CD4-positive, alpha-beta T cell treated with Interleukin-2 at 100 ng/mL for 4 hours (primary cell): ENCODE measurements at regions not wholly inside any gene's neighbourhood (a gene's known extent, or its start where the extent isn't known, plus 50 kb on each side); places are given as distances from the start of the nearest gene placed in this dataset.
"Not testable (repeated sequence)": the region's sequence is repeated elsewhere in the genome, so short reads cannot be mapped to it uniquely, and the experiment has no call there.

Experiments used
- DNase-seq: peaks from one replicate; pipeline ENCODE4 v3.0.0-alpha.2; 2020; ENCODE audit warnings: low spot score

GRCh38 chr3:70631716-70632307, 319.4 kb upstream of the MDFIC2 start:
- no peak for DNase-seq

GRCh38 chr3:70621451-70621850, 309.0 kb upstream of the MDFIC2 start:
- no peak for DNase-seq

- DNase-seq = no peak
Observed at GRCh38 chr3:70620956-70621355, 308.5 kb upstream of the MDFIC2 start.

- DNase-seq = no peak
Observed at GRCh38 chr3:70620367-70620766, 307.9 kb upstream of the MDFIC2 start.

GRCh38 chr3:70618151-70618550, 305.7 kb upstream of the MDFIC2 start:
- no peak for DNase-seq

- DNase-seq = not testable (repeated sequence)
Observed at GRCh38 chr3:70617349-70617748, 304.9 kb upstream of the MDFIC2 start.

GRCh38 chr3:70615286-70615685, 302.8 kb upstream of the MDFIC2 start:
- DNase-seq = no peak

GRCh38 chr3:70614111-70614510, 301.7 kb upstream of the MDFIC2 start:
- DNase-seq = no peak

GRCh38 chr3:70612920-70613319, 300.5 kb upstream of the MDFIC2 start:
- DNase-seq = no peak

GRCh38 chr3:70611667-70612277, 299.3 kb upstream of the MDFIC2 start:
- DNase-seq = not testable (repeated sequence)

- no peak for DNase-seq
Observed at GRCh38 chr3:70608434-70608833, 296.0 kb upstream of the MDFIC2 start.

- no peak for DNase-seq
Observed at GRCh38 chr3:70607469-70607868, 295.0 kb upstream of the MDFIC2 start.

GRCh38 chr3:70606018-70606417, 293.6 kb upstream of the MDFIC2 start:
- no peak for DNase-seq

GRCh38 chr3:70603103-70603502, 290.7 kb upstream of the MDFIC2 start:
- no peak for DNase-seq

GRCh38 chr3:70597312-70597711, 284.9 kb upstream of the MDFIC2 start:
- DNase-seq = no peak

- DNase-seq = no peak
Observed at GRCh38 chr3:70583682-70584081, 271.2 kb upstream of the MDFIC2 start.

GRCh38 chr3:70582803-70583202, 270.4 kb upstream of the MDFIC2 start:
- no peak for DNase-seq

- DNase-seq = no peak
Observed at GRCh38 chr3:70580021-70580420, 267.6 kb upstream of the MDFIC2 start.

GRCh38 chr3:70571696-70572095, 259.3 kb upstream of the MDFIC2 start:
- DNase-seq = no peak

- no peak for DNase-seq
Observed at GRCh38 chr3:70570584-70570983, 258.1 kb upstream of the MDFIC2 start.

- no peak for DNase-seq
Observed at GRCh38 chr3:70568626-70569025, 256.2 kb upstream of the MDFIC2 start.

GRCh38 chr3:70565861-70566260, 253.4 kb upstream of the MDFIC2 start:
- DNase-seq = no peak

GRCh38 chr3:70564552-70564951, 252.1 kb upstream of the MDFIC2 start:
- DNase-seq = no peak

GRCh38 chr3:70561796-70562195, 249.4 kb upstream of the MDFIC2 start:
- no peak for DNase-seq
